HepG2 (cell line): ENCODE measurements at regions not wholly inside any gene's neighbourhood (a gene's known extent, or its start where the extent isn't known, plus 50 kb on each side); places are given as distances from the start of the nearest gene placed in this dataset.

Experiments
- KLF11 ChIP-seq: IDR thresholded peaks from 2 replicates; pipeline ENCODE4 v1.6.1; 2016; ENCODE audit warnings: missing compliant biosample characterization
- MED1 ChIP-seq: sonication (generic); formaldehyde crosslinking; IDR thresholded peaks from 2 replicates; pipeline ENCODE4 v1.4.0; 2020; ENCODE audit warnings: missing genetic modification reagents
- PRDM4 ChIP-seq: sonication (generic); formaldehyde crosslinking; IDR thresholded peaks from 2 replicates; pipeline ENCODE4 v1.9.0; 2021; ENCODE audit warnings: missing genetic modification reagents, borderline replicate concordance
- RXRB ChIP-seq: IDR thresholded peaks from 2 replicates; pipeline ENCODE4 v1.6.1; 2016; ENCODE audit warnings: borderline replicate concordance, missing genetic modification reagents, missing compliant biosample characterization
- SETDB1 ChIP-seq: sonication (generic); formaldehyde crosslinking; IDR thresholded peaks from 2 replicates; pipeline ENCODE4 v1.5.1; 2020; ENCODE audit warnings: missing genetic modification reagents, mild to moderate bottlenecking, borderline replicate concordance
- ZBTB7B ChIP-seq: sonication (generic); formaldehyde crosslinking; IDR thresholded peaks from 2 replicates; pipeline ENCODE4 v1.4.0; 2020; ENCODE audit warnings: missing genetic modification reagents
- ZFX ChIP-seq: sonication (generic); formaldehyde crosslinking; IDR thresholded peaks from 2 replicates; pipeline ENCODE4 v1.4.0; 2020; ENCODE audit warnings: mild to moderate bottlenecking, low read depth, missing genetic modification reagents, moderate library complexity
- ZNF274 ChIP-seq: sonication (generic); formaldehyde crosslinking; IDR thresholded peaks from 2 replicates; pipeline ENCODE4 v1.5.1; 2020; ENCODE audit warnings: mild to moderate bottlenecking, missing genetic modification reagents
- ZNF292 ChIP-seq: sonication (generic); formaldehyde crosslinking; IDR thresholded peaks from 2 replicates; pipeline ENCODE4 v1.8.1; 2022; ENCODE audit warnings: mild to moderate bottlenecking, low read depth, missing genetic modification reagents, borderline replicate concordance
- ZNF337 ChIP-seq: sonication (generic); formaldehyde crosslinking; IDR thresholded peaks from 2 replicates; pipeline ENCODE4 v1.5.1; 2020; ENCODE audit warnings: missing genetic modification reagents, low read depth, mild to moderate bottlenecking, borderline replicate concordance
- ZNF687 ChIP-seq: sonication (generic); formaldehyde crosslinking; IDR thresholded peaks from 2 replicates; pipeline ENCODE4 v1.5.1; 2020; ENCODE audit warnings: mild to moderate bottlenecking, missing genetic modification reagents, moderate library complexity
- TF ChIP-seq, protein P1 (sequence below): sonication (generic); formaldehyde crosslinking; IDR thresholded peaks from 2 replicates; pipeline ENCODE4 v1.4.0; 2020; ENCODE audit warnings: mild to moderate bottlenecking, missing genetic modification reagents
- TF ChIP-seq, protein P2 (sequence below): sonication (generic); formaldehyde crosslinking; IDR thresholded peaks from 2 replicates; pipeline ENCODE4 v1.4.0; 2020; ENCODE audit warnings: missing genetic modification reagents

DNA sequence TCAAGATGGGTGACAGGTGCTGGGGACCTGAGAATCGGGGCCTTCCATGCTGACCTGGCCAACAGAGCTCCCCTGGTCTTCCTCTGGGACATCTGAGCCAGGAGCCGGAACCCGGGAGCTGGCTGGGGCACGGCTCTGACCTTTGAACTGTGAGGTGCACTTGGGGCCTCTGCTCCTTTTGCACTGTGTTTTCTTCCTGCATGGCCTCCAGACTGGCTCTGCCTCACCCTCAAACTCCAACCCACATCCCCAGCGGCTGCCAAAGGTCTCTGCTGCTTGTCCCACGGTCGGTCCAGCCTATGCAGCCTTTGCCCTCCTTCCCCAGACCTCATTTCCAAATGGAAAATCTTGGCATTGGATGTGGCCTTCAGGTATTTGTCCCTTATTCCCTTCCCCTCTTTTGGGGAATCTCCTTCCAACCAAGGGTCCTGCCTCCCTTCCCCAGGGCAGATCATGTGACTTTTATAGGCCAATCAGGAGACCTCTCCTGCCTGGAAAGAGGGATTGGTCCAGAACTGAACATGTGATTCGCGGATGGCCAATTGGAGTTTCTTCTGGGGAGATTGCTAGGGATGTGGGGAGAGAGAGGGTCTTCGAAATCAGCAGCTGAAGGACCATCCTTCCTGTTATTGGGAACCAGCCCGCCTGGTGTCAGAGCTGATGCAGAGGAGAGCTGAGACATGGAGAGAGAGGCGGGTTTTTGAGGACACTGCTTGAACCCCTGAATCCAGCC is 117.9 kb downstream of the CYLD start (continued):
- no peak for TF ChIP-seq PRDM4 (CRISPR knock-in tag)
- TF ChIP-seq ZNF274 (CRISPR knock-in tag) = no peak
- peak; percentile 80; the same call in 1 of the 2 replicates for TF ChIP-seq ZNF292
- peak; percentile 55 for TF ChIP-seq ZFX (CRISPR knock-in tag)
- no peak for TF ChIP-seq KLF11 (CRISPR knock-in tag)
- TF ChIP-seq ZNF687 (CRISPR knock-in tag) = peak; percentile 70
- TF ChIP-seq, protein P1, sequence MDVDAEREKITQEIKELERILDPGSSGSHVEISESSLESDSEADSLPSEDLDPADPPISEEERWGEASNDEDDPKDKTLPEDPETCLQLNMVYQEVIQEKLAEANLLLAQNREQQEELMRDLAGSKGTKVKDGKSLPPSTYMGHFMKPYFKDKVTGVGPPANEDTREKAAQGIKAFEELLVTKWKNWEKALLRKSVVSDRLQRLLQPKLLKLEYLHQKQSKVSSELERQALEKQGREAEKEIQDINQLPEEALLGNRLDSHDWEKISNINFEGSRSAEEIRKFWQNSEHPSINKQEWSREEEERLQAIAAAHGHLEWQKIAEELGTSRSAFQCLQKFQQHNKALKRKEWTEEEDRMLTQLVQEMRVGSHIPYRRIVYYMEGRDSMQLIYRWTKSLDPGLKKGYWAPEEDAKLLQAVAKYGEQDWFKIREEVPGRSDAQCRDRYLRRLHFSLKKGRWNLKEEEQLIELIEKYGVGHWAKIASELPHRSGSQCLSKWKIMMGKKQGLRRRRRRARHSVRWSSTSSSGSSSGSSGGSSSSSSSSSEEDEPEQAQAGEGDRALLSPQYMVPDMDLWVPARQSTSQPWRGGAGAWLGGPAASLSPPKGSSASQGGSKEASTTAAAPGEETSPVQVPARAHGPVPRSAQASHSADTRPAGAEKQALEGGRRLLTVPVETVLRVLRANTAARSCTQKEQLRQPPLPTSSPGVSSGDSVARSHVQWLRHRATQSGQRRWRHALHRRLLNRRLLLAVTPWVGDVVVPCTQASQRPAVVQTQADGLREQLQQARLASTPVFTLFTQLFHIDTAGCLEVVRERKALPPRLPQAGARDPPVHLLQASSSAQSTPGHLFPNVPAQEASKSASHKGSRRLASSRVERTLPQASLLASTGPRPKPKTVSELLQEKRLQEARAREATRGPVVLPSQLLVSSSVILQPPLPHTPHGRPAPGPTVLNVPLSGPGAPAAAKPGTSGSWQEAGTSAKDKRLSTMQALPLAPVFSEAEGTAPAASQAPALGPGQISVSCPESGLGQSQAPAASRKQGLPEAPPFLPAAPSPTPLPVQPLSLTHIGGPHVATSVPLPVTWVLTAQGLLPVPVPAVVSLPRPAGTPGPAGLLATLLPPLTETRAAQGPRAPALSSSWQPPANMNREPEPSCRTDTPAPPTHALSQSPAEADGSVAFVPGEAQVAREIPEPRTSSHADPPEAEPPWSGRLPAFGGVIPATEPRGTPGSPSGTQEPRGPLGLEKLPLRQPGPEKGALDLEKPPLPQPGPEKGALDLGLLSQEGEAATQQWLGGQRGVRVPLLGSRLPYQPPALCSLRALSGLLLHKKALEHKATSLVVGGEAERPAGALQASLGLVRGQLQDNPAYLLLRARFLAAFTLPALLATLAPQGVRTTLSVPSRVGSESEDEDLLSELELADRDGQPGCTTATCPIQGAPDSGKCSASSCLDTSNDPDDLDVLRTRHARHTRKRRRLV (CRISPR knock-in tag) = no peak
- 0 out of 2 replicates have a peak, but pooled peaks have one; percentile 9 for TF ChIP-seq ZBTB7B
- TF ChIP-seq RXRB (CRISPR knock-in tag) = 0 out of 2 replicates have a peak, but pooled peaks have one; percentile 16
- TF ChIP-seq ZNF337 = no peak
- no peak for TF ChIP-seq MED1 (CRISPR knock-in tag)
- no peak for TF ChIP-seq SETDB1 (CRISPR knock-in tag)
- TF ChIP-seq, protein P2, sequence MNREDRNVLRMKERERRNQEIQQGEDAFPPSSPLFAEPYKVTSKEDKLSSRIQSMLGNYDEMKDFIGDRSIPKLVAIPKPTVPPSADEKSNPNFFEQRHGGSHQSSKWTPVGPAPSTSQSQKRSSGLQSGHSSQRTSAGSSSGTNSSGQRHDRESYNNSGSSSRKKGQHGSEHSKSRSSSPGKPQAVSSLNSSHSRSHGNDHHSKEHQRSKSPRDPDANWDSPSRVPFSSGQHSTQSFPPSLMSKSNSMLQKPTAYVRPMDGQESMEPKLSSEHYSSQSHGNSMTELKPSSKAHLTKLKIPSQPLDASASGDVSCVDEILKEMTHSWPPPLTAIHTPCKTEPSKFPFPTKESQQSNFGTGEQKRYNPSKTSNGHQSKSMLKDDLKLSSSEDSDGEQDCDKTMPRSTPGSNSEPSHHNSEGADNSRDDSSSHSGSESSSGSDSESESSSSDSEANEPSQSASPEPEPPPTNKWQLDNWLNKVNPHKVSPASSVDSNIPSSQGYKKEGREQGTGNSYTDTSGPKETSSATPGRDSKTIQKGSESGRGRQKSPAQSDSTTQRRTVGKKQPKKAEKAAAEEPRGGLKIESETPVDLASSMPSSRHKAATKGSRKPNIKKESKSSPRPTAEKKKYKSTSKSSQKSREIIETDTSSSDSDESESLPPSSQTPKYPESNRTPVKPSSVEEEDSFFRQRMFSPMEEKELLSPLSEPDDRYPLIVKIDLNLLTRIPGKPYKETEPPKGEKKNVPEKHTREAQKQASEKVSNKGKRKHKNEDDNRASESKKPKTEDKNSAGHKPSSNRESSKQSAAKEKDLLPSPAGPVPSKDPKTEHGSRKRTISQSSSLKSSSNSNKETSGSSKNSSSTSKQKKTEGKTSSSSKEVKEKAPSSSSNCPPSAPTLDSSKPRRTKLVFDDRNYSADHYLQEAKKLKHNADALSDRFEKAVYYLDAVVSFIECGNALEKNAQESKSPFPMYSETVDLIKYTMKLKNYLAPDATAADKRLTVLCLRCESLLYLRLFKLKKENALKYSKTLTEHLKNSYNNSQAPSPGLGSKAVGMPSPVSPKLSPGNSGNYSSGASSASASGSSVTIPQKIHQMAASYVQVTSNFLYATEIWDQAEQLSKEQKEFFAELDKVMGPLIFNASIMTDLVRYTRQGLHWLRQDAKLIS = no peak
